GM13976 (cell line): ENCODE measurements at regions not wholly inside any gene's neighbourhood (a gene's known extent, or its start where the extent isn't known, plus 50 kb on each side); places are given as distances from the start of the nearest gene placed in this dataset.

Source experiments
- DNase-seq: peaks from one replicate; pipeline ENCODE4 v3.0.0; 2012; ENCODE audit warnings: low spot score
- in situ Hi-C: fragments of 300-500 bp; cut with MboI; formaldehyde crosslinking; loops from one replicate; pipeline ENCODE4 v1.12.0; 2022; ENCODE audit warnings: low sequenced_read_pairs, mixed read lengths, inconsistent platforms; ENCODE audit not compliant: unreplicated experiment
- TF ChIP-seq, protein P1 (sequence below): IDR thresholded peaks from 2 replicates; pipeline ENCODE4 v1.5.1; 2012; ENCODE audit warnings: borderline replicate concordance, mild to moderate bottlenecking; ENCODE audit not compliant: insufficient read depth; ENCODE audit errors: extremely low read depth, missing control alignments, control extremely low read depth

DNA sequence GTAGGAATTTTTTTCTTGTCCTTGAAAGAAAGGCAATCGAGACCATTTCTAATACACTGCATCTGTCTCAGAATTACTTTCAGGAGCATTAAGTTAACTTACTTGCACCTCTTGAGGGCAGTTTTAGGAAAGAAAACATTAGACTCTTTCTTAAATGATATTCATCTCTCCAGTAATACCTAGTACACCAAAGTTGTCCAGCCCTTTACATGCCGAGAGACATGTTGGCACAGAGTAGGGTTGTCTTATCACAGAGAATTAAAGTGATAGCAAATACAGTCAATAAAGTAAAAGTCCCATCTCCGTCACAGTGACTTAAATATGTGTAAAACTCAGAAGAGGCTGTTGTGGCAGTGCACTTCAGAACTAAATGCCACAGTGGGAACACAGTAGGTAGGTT, 154.3 kb upstream of the KCNN2 start:
- in situ Hi-C loops, result no loop called here
- TF ChIP-seq, protein P1, sequence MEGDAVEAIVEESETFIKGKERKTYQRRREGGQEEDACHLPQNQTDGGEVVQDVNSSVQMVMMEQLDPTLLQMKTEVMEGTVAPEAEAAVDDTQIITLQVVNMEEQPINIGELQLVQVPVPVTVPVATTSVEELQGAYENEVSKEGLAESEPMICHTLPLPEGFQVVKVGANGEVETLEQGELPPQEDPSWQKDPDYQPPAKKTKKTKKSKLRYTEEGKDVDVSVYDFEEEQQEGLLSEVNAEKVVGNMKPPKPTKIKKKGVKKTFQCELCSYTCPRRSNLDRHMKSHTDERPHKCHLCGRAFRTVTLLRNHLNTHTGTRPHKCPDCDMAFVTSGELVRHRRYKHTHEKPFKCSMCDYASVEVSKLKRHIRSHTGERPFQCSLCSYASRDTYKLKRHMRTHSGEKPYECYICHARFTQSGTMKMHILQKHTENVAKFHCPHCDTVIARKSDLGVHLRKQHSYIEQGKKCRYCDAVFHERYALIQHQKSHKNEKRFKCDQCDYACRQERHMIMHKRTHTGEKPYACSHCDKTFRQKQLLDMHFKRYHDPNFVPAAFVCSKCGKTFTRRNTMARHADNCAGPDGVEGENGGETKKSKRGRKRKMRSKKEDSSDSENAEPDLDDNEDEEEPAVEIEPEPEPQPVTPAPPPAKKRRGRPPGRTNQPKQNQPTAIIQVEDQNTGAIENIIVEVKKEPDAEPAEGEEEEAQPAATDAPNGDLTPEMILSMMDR, result no peak
- DNase-seq, result no peak

DNA sequence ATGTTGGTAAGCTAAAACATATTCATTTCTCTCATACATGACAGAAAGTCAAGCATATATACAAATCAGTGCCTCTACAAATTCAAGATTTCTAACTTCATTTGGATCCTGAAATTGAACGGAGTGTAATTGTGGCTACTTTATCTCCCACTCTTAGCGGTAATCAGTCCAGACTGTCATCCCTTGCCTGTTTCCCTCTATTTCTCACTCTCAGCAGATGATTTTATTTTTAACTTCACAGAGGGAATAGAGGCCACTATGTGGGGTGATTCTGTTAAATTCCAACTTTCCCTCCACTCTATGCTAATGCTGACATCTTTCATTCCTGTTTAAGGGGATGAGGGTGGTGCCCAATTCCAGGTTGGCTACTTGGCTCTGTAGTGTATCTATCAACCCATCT, 153.8 kb upstream of the KCNN2 start:
- TF ChIP-seq, protein P1, result no peak
- DNase-seq, result no peak
- in situ Hi-C loops, result no loop called here

DNA sequence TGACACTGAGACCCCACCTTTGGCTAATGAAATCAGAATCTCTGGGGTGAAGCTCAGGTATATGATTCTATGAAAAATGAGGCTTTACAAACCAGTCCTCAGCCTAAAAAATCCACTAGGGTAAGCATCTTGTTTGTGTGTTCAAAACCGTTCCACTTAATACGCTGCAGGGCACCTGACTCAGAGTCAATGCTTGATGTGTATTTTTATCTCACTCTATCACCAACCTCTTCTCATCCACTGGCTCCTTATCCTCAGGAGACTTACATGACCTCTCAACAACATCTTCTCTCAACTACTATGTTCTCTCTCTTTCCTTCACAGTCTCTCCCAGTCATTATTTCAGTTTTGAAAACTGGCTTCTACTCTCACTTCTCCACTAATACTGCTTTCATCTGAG, 153.3 kb upstream of the KCNN2 start:
- in situ Hi-C loops, result no loop called here
- TF ChIP-seq, protein P1, result no peak
- no peak for DNase-seq

DNA sequence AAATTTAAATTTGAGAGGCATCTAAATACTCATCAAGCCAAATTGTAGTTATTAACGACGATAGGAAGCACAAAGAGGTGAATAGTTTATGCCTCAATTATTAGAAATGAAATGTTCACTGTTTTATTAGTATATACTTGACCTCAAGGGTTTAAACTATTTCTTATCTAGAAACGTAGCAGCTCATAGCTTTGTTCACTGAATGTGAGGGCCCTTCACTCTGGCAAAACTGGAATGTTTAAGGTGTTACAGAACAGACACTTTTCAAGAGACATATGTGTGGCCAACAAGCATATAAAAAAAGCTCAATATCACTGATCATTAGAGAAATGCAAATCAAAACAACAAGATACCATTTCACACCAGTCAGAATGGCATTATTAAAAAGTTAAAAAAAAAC, 151.2 kb upstream of the KCNN2 start:
- TF ChIP-seq, protein P1, result no peak
- no peak for DNase-seq
- in situ Hi-C loops, result no loop called here

DNA sequence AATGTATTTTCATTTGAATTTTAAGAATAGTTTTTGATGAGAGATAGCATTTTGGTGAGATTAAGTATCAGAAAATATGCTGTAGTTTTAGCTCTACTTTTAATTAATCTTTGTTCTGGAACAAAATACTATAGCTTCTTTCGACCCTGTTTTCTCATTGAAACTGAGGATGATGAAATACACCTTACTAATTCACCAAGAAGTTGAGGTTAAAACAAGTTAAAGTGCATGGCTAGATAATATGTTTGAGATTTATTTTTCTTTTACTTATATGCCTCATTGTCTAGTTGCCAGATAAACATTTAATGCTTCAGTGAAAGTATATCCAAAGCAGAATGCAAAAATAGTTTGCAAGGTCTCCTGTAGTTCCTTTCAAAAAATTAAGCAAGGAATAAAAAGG, 140.1 kb upstream of the KCNN2 start:
- TF ChIP-seq, protein P1, result no peak
- in situ Hi-C loops, result no loop called here
- DNase-seq, result no peak

DNA sequence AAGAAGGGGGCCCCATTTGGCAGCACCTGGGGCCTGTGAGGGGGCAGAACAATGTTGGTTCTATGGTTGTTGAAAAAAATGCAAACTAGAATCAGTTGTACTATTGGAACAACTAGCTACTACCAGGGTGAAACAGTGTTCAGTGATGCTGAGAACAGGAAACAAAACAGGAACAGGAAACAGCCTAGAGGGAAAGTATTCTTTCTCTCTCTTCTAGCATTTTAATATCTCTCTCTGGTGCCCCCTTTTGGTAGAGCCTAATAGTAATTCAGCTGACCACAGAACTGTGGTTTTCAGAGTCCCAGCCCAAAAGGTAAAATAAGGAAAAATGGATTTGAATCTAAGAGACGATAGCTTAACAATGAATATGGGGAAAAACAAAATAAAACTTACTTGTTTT, 138.0 kb upstream of the KCNN2 start:
- no peak for DNase-seq
- TF ChIP-seq, protein P1, result no peak
- in situ Hi-C loops, result no loop called here

DNA sequence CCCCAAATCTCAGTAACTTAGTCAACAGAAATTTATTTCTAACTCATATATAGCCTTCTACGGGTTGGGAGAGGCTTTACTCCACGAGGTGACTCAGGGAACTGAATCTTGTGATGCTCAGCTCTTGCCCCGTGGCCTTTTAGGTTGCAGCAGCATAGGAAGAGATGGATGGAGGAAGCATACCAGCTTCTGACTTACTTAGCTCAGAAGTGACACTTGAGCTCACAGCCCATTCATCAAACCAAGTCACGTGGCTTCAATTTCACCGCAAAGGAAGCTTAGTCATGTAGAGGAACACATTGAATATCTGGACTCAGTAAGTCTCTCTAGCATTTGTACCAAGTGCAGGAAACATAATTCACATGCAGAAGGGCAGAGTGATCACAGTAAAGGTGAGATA, 124.1 kb upstream of the KCNN2 start:
- TF ChIP-seq, protein P1, result no peak
- DNase-seq, result no peak
- in situ Hi-C loops, result no loop called here
